Inflammatory macrophage treated with lipopolysaccharide for 1 hour (primary cell): ENCODE measurements at regions not wholly inside any gene's neighbourhood (a gene's known extent, or its start where the extent isn't known, plus 50 kb on each side); places are given as distances from the start of the nearest gene placed in this dataset.
"Not testable (repeated sequence)": the region's sequence is repeated elsewhere in the genome, so short reads cannot be mapped to it uniquely, and the experiment has no call there.

Source experiments
- DNase-seq, 2 donors: peaks; one replicate each; pipeline ENCODE4 v3.0.0-alpha.2; 2020 to 2022

- DNase-seq = no peak
These were observed 180.7 kb upstream of the EPHA4 start for GRCh38 chr2:221752781-221753180.

- DNase-seq = no peak
These were observed 178.2 kb upstream of the EPHA4 start for GRCh38 chr2:221750316-221750715.

DNA sequence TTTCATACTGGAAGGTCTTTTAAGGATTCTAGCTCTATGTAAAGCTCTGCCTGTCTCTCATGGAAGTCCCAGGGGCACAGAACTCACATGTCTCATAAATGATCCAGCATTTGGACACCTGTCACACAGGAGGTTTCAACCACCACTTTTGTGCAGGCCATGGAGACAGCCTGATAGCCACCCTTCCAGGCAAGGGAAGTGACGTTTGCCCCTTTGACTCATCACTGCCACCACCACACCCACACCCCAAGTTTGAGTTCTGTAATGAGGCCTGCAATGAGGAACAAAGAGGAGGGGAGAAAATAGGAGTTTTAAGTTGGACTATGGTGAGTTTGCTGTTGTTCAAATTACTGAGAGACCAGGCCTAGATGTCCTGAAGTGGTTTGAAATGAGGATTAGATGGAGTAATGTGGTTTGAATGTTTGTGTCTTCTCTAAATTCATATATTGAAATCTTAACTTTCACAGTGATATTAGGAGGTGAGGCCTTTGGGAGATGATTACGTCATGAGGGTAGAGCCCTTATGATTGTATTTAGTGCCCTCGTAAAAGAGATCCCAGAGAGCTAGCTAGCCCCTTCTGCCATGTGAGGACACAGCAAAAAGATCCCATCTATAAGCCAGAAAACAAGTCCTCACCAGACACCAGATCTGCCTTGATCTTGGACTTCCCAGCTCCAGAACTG is 175.3 kb upstream of the EPHA4 start:
- no peak for DNase-seq

DNA sequence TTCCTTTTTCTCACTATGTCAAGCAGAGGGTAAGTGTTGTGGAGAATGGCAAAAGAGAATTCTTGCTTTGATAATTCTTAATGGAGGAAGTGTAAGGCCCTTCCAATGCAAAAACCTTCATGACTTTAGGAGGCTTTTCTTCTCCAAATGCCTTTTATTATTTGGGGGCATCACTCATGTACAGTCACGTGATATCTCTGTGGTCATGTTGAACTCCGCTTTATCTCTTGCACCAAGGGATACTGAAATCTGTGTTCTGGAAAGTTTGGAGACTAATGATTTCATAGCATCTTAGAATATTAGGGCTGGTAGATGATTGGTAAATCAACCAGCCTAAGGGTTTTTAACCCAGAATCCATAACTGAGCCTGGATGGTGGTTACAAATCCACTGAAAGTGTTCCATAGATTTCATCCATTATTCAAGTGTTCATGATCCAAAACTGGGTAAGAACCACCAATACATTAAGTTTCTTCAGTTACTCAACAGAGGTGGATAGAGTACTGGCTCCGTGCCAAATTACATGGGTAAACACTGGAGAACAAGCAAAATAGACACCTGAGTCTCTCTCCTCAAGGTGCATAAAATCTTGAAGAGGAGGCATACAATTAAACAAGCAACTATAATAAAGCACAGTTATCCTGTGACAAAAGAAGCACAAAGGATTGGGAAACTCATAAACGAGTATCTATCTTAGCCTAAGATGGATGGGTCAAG is 169.6 kb upstream of the EPHA4 start:
- no peak for DNase-seq

- DNase-seq = no peak
These were observed 159.5 kb upstream of the EPHA4 start for GRCh38 chr2:221731432-221732145.

GRCh38 chr2:221726894-221727513 is 154.9 kb upstream of the EPHA4 start:
- DNase-seq = no peak

- no peak for DNase-seq
These were observed 152.6 kb upstream of the EPHA4 start for GRCh38 chr2:221724631-221725203.

DNA sequence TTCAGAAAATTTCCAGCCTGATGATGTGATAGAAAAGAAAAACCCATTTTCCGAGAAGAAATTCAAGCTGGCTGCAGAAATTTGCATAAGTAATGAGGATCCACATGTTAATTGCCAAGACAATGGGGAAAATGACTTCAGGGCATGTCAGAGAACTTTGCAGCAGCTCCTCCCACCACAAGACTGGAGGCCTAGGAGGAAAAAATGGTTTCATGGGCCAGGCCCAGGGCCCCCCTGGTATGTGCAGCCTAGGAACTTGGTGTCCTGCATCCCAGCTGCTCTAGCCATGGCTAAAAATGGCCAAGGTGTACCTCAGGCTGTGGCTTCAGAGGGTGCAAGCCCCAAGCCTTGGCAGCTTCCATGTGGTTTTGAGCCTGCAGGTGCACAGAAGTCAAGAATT is 152.0 kb upstream of the EPHA4 start:
- not testable (repeated sequence) for DNase-seq

GRCh38 chr2:221716426-221717303 is 144.6 kb upstream of the EPHA4 start:
- DNase-seq = no peak

DNA sequence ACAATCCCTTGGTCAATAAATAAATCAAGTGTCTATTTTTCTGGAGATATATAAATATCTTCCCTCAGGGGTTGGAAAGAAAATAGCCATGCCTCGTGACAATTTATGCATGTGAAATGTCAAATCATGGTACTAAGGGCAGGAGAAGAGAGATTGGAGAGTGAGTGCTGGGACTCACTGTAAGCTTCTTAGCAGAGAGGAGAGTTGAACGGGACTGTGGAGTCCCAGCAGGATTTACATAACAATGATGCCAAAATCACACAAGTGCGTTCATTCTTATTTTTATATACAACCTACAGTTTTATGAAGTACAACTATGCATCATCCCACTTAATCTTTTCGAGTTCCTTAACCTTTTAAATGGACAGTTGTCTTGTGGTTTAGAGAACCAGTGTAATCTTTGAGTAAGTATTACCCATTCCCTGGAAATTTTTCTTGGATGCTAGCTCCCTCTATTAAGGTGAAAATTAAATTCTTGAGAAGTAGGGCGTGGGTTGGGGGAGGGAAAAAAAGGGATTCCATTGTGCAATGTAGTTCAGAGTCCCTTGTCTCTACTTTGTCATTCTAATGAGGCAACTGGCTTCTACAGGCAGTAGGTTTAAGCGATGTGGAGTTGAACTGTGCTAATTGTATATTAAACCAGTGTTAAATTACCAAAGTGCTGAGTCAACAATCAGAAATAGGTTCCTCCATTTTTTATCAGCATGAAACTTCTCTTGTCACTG is 143.6 kb upstream of the EPHA4 start:
- no peak for DNase-seq

GRCh38 chr2:221710744-221711143 is 138.6 kb upstream of the EPHA4 start:
- DNase-seq = no peak

GRCh38 chr2:221708902-221709301 is 136.8 kb upstream of the EPHA4 start:
- no peak for DNase-seq

GRCh38 chr2:221705185-221705877 is 133.2 kb upstream of the EPHA4 start:
- no peak for DNase-seq

GRCh38 chr2:221704442-221704841 is 132.3 kb upstream of the EPHA4 start:
- no peak for DNase-seq

DNA sequence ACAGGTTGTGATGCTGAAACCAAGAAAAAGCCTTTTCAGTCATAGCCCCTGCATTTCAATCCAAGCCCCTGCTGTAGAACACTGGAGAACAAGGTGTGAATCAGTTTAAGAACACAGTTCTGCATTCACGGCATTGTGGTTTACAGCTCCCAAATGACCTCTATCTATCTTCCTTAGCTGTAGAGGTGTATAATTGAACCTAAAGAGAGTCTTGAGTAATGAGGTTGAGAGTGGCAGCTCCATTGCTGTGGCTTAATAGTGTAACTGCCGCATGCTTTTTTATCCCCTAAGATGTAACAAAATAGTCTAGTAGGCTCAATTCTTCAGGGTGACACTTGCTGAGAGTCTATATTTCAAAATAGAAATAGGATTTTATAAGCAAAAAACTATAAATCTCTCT is 121.3 kb upstream of the EPHA4 start:
- DNase-seq = no peak

- DNase-seq = no peak
These were observed 119.5 kb upstream of the EPHA4 start for GRCh38 chr2:221691571-221691970.

DNA sequence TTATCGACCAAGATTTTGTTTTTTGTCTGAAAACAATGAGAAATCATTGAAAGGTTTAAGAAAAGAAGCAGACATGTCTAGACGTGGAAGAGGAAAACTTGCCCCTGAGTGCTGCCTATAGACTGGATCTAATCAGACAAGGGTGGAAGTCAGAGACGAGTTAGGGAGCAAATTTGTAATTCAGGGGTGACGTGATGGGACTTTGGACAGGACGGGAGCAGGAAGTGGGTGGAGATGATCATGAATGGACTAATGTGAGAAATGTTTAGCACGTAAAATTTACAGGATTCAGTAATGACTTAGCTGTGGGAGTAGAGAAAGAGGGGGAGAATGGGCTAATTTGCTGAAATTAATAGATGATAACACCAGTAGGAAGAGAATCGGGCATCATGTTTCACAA is 117.0 kb upstream of the EPHA4 start:
- no peak for DNase-seq

DNA sequence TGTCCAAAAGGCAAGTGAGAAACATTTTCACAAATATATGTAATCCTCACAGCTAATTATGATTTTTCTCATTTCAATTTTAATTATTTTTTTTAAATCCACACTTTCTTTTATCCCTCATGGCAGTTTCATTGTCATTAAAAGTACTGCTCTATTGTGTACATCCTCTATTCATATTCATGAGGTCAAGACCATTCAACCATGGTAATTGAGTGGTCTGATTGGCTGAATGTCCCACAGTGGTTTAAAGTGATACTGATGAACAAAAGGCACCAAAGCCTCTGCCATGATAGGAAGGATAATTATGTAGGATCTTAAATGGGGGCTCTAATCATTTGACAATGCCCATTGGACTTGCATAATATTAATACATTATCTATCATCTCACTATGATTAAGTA is 108.4 kb upstream of the EPHA4 start:
- no peak for DNase-seq

DNA sequence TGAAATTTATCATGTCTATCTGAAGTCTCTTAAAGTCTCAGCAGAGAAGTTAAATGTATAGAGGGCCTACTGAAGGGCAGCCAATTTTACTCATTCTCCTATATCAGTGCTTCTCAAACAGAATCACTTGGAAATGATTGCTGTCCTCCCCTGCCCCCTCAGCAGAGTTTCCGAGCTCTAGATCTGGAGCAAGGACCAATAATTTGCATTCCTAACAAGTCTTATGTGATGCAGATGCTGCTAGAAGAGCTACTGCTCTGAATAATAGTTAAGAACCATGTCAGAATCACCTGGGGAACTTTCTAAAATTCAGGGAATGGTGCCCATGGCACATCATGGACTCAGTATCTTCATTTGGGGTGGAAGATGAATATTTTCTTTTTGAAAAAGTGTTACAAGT is 105.6 kb upstream of the EPHA4 start:
- no peak for DNase-seq

GRCh38 chr2:221676566-221677172 is 104.6 kb upstream of the EPHA4 start:
- DNase-seq = no peak
